ENCODE measurements at regions not wholly inside any gene's neighbourhood (a gene's known extent, or its start where the extent isn't known, plus 50 kb on each side); places are given as distances from the start of the nearest gene placed in this dataset.

DNA sequence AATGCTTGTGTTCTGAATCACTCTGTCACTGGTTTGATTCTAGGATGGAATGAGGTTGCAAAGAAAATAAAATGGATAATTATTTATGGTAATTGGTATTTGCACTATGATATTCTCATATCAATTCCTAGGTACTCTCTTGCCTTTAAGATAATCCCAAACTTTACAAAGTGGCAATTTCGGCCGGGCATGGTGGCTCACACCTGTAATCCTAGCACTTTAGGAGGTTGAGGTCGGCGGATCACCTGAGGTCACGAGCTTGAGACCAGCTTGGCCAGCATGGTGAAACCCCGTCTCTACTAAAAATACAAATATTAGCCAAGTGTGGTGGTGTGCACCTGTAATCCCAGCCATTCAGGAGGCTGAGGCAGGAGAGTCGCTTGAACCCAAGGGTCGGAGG lies 1118.7 kb upstream of the C9orf72 start:
- no peak overlapping the region for H3K9ac ChIP-seq (ENCODE audit: low read length)
- no peaks in the 10 kb centered on the region for H3K9me2 ChIP-seq (ENCODE audit: low read depth, low read length)
- no peaks in the 10 kb centered on the region for H3F3A ChIP-seq (ENCODE audit: insufficient read depth, low read length)
- no peaks in the 10 kb centered on the region for H3K9me3 ChIP-seq (ENCODE audit: low read length)
- H3K36me3 ChIP-seq (ENCODE audit: insufficient read depth, low read length), result no peaks in the 10 kb centered on the region
- H3K4me2 ChIP-seq (ENCODE audit: low read length), result no peak overlapping the region
- no peak overlapping the region for H3K27ac ChIP-seq (ENCODE audit: low read depth, low read length, poor library complexity, severe bottlenecking)
- TF ChIP-seq, protein P1, sequence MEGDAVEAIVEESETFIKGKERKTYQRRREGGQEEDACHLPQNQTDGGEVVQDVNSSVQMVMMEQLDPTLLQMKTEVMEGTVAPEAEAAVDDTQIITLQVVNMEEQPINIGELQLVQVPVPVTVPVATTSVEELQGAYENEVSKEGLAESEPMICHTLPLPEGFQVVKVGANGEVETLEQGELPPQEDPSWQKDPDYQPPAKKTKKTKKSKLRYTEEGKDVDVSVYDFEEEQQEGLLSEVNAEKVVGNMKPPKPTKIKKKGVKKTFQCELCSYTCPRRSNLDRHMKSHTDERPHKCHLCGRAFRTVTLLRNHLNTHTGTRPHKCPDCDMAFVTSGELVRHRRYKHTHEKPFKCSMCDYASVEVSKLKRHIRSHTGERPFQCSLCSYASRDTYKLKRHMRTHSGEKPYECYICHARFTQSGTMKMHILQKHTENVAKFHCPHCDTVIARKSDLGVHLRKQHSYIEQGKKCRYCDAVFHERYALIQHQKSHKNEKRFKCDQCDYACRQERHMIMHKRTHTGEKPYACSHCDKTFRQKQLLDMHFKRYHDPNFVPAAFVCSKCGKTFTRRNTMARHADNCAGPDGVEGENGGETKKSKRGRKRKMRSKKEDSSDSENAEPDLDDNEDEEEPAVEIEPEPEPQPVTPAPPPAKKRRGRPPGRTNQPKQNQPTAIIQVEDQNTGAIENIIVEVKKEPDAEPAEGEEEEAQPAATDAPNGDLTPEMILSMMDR (IDR thresholded peaks at IDR 0.05; ENCODE audit: low read length), result no peak
- TF ChIP-seq EZH2 (IDR thresholded peaks at IDR 0.05; ENCODE audit: borderline replicate concordance, low read length), result no peak
- no peaks in the 10 kb centered on the region for H4K20me1 ChIP-seq (ENCODE audit: insufficient read depth, low read length)
- no peaks in the 10 kb centered on the region for H3K79me2 ChIP-seq (ENCODE audit: insufficient read depth, low read length)
- H3K4me1 ChIP-seq (ENCODE audit: insufficient read depth, low read length, severe bottlenecking), result no peaks in the 10 kb centered on the region
- no peaks in the 10 kb centered on the region for H3K27me3 ChIP-seq (ENCODE audit: insufficient read depth, low read length)
- no peak overlapping the region for H2AFZ ChIP-seq (ENCODE audit: low read length)
- no peak overlapping the region for H3K4me3 ChIP-seq (ENCODE audit: low read depth, low read length, poor library complexity, severe bottlenecking)

DNA sequence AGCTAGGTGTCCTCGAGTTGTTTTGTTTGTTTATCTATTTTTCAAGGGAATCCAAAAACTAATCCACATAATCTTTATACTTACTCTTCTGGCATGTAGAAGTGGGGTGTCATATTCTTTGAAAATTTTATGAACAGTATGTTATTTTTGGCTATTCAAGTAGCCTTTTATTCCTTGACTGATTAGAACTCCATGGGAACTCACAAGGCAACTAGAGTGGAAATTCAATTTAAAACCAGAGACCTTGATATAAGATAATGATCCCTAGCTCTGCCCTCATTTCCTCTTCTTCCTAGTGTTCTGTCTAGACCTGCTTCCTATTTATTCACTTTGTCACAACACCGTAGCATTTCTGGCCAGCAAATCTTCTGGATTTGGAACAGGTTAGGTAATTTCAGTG lies 1123.7 kb upstream of the C9orf72 start:
- no peak overlapping the region for H3K4me3 ChIP-seq (ENCODE audit: low read depth, low read length, poor library complexity, severe bottlenecking)
- no peak overlapping the region for H3K9ac ChIP-seq (ENCODE audit: low read length)
- H4K20me1 ChIP-seq (ENCODE audit: insufficient read depth, low read length), result no peaks in the 10 kb centered on the region
- H3F3A ChIP-seq (ENCODE audit: insufficient read depth, low read length), result no peaks in the 10 kb centered on the region
- no peaks in the 10 kb centered on the region for H3K9me3 ChIP-seq (ENCODE audit: low read length)
- TF ChIP-seq EZH2 (IDR thresholded peaks at IDR 0.05; ENCODE audit: borderline replicate concordance, low read length), result no peak
- TF ChIP-seq, protein P1 (IDR thresholded peaks at IDR 0.05; ENCODE audit: low read length), result no peak
- no peaks in the 10 kb centered on the region for H3K36me3 ChIP-seq (ENCODE audit: insufficient read depth, low read length)
- H3K4me1 ChIP-seq (ENCODE audit: insufficient read depth, low read length, severe bottlenecking), result no peaks in the 10 kb centered on the region
- H3K79me2 ChIP-seq (ENCODE audit: insufficient read depth, low read length), result no peaks in the 10 kb centered on the region
- H3K4me2 ChIP-seq (ENCODE audit: low read length), result no peak overlapping the region
- H3K27me3 ChIP-seq (ENCODE audit: insufficient read depth, low read length), result no peaks in the 10 kb centered on the region
- H2AFZ ChIP-seq (ENCODE audit: low read length), result no peak overlapping the region
- no peak overlapping the region for H3K27ac ChIP-seq (ENCODE audit: low read depth, low read length, poor library complexity, severe bottlenecking)
- H3K9me2 ChIP-seq (ENCODE audit: low read depth, low read length), result no peaks in the 10 kb centered on the region

DNA sequence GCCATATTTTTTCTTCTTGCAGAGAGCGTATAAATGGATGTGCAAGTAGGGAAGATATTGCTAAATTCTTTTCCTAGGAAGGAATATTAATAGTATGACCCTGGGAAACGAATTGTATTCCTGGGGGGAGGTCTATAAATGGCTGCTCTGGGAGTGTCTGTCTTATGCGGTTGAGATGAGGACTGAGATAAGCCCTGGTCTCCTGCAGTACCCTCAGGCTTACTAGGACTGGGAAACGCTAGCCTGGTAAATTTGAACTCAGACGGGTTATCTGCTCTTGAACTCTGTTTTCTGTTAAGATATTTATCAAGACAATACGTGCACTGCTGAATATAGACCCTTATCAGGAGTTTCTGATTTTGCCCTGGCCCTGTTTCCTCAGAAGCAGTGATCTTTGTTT lies 1126.4 kb upstream of the C9orf72 start:
- Histone ChIP-seq H3K9me3 (ENCODE audit: low read length) (no peaks in the 10 kb centered on the region), H3K9ac (ENCODE audit: low read length) (no peak overlapping the region), H4K20me1 (ENCODE audit: insufficient read depth, low read length) (no peaks in the 10 kb centered on the region), H3K4me3 (ENCODE audit: low read depth, low read length, poor library complexity, severe bottlenecking) (no peak overlapping the region), H3K4me2 (ENCODE audit: low read length) (no peak overlapping the region), H3K4me1 (ENCODE audit: insufficient read depth, low read length, severe bottlenecking) (no peaks in the 10 kb centered on the region), H3K27me3 (ENCODE audit: insufficient read depth, low read length) (no peaks in the 10 kb centered on the region), H3K27ac (ENCODE audit: low read depth, low read length, poor library complexity, severe bottlenecking) (no peak overlapping the region), H2AFZ (ENCODE audit: low read length) (no peak overlapping the region), H3F3A (ENCODE audit: insufficient read depth, low read length) (no peaks in the 10 kb centered on the region), H3K79me2 (ENCODE audit: insufficient read depth, low read length) (no peaks in the 10 kb centered on the region), H3K36me3 (ENCODE audit: insufficient read depth, low read length) (no peaks in the 10 kb centered on the region), H3K9me2 (ENCODE audit: low read depth, low read length) (no peaks in the 10 kb centered on the region)
- TF ChIP-seq EZH2 (IDR thresholded peaks at IDR 0.05; ENCODE audit: borderline replicate concordance, low read length), result no peak
- TF ChIP-seq, protein P1 (IDR thresholded peaks at IDR 0.05; ENCODE audit: low read length), result no peak
